Glomerular visceral epithelial cell (primary cell): ENCODE measurements at regions not wholly inside any gene's neighbourhood (a gene's known extent, or its start where the extent isn't known, plus 50 kb on each side); places are given as distances from the start of the nearest gene placed in this dataset.

ENCODE experiments used
- DNase-seq: peaks from one replicate; pipeline ENCODE4 v3.0.0-alpha.2; 2016; ENCODE audit errors: extremely low spot score

DNA sequence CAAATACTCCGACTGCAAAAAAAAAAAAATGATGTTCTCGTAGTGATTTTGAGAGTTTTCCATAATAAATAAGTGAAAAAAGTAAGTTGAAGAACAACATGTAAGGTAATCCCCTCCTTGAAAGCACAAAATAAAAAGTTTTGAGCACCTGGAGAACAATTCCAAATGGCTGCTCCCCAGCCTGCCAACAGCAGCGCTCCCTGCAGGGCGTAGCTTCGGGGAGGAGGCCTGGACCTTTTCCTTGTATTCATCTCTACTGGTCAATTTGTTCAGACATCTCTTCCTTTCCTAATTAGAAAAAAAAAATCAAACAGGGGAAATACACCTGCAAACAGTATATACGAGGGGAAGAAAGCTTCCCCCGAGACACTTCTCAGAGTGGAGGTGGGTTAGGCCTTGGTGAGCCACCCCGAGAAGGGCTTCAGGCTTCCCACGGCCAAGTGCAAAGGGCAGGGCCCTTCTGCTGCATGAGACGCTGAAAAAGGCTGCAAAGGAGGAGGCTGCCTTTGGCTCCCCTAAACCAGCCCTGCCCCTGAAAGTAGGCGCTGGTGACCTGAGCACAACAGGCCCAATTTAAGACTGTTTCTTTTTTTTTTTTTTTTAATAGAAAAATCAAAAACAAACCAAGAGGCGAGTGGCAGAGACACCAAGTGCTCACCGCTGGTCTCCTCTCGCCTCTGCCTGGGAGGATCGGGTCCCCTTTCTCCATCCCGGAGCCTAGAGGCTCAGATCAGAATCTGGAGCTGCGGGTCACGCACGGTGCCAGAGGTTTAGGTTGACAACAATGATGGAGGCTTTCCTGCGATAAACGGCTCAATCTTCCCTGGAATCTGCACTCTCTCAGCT lies 193.1 kb upstream of the FOXF1 start:
- no peak for DNase-seq

DNA sequence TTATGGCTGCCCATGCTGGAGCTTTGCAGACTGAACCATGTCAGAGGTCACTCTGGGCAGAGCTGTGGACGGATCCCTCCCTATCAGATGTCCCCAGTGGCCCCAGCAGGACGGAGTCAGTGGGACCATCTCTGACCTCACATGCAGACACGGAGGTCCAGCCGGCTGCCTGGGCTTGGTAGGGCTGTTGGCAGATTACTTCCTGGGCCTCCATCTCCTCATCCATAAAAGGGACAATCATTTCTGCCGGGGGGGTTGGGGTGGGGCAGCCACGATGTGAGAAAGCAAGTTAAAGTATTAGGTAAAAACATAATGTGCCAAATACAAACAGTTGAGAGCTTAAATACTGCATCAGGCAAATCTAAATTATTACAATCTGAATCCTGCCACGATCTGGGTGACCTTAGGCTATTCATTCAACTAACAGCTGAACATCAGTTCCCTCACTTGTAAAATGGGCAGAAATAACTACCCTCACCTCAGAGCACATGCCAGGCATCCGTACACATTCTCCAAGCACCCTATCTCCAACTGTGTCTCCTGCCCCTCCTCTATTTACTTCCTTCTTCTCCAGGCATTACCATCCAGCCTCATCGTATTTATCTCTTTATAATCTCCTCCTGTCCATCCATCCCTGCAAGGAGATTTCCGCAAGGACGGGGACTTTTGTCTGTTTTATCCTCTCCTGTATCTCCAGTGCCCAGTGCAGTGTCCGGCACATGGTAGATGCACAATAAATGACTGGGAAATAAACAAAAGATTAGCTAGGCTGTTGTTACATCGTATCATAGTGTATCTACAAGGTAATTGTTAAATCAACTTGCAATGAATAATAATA lies 192.3 kb upstream of the FOXF1 start:
- no peak for DNase-seq

DNA sequence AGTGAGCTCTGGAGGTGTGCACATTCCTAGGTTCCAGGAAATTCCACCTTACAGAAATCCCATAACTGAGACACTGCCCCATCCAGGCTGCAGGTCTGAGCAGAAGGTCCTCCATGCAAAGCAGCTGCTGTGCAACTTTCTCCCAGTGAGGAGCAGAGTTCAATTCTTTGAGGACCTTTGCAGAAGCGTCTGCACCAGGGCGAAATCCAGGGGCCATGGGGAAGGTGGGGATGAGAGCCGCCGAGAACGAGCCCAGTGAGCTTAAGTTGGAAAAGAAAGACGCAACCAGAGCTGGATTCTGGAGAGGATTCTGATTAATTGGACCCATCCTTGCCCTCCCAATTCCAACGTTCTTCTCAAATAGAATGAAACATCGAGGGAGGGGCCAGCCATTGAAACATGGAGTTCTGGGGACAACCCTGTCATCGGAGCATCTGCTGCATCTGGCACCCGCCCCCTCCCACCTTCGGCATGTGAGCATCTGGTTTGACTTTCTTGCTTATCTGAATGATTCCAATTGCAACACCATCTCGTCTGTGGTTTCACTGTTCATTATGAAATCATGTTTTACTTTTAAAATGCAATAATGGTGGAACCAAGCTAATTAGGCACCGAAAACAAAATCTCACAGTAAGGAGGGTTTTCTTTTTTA lies 190.6 kb upstream of the FOXF1 start:
- no peak for DNase-seq

DNA sequence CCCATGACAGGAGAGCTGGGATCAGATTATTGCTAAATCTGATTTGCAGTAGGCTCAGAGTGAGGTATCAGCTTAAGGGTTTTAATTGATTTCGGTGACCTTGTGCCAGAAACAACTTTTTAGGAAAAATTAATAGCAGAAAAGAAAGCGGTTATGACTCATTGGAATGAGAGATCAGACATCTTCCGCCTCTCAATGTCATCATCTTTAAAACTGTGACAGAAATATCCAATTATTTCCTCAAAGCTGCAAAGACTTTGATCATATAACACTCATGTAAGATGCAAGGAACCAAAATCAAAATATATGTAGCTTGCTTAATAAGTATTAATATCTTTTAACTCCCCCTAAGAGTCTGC lies 190.1 kb upstream of the FOXF1 start:
- DNase-seq, result no peak

DNA sequence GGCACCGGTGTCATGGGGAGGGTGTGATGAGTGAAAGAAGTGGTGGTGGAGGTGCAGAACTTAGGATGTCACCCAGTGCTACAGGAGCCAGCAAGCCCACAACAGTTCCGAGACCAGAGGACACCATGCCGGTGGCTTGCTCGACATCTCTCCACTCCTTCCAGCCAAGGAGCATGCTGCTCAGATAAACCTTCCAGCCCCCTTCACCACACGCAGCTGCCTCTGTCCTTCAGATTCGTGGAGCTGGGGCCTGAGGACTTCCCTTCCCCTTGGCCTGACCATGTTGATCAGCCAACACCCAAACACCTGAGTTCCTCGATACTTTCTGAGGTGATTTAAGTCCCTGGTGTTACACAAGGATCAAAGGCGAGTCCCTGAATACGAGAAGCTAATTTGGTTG lies 188.8 kb upstream of the FOXF1 start:
- DNase-seq, result no peak

DNA sequence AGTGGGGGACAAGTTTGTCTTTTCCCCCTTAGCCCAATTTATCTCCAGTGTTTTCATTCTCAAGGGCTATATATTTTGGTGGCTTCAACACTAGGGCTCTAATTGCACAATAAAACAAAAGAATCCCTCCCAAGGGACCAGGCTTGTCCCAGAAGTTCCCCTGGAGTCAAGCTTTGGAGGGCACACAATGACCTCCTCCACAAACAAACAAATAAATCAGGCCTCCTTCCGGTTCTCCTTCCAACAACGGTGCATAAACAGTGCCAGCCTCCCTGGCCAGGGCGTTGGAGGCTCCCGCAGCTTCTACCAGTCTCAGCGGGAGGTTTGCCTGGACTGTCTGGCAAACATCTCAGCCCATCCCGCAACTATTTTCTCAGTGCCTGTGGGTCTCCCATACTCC lies 188.0 kb upstream of the FOXF1 start:
- DNase-seq, result no peak

GRCh38 chr16:86322806-86323205 lies 187.5 kb upstream of the FOXF1 start:
- DNase-seq, result no peak

DNA sequence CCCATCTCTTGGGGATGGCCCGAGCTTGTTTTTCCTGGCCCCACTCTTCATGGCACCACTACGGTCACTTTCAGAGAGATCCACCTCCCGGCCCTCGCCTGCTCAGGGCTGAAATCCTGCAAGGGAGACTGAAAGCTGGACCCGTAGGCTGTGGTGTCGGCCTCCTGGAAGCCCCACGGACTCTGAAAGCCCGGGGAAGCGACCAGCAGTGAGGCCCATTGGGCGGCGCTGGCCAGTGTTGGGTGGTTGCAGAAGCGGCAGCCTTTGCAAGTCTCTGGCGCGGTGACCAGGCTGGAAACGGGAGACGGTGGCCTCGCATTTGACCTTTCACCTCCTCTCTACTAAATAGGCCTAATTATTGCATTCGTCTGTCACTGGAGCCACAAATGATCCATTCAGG lies 186.0 kb upstream of the FOXF1 start:
- DNase-seq, result no peak

DNA sequence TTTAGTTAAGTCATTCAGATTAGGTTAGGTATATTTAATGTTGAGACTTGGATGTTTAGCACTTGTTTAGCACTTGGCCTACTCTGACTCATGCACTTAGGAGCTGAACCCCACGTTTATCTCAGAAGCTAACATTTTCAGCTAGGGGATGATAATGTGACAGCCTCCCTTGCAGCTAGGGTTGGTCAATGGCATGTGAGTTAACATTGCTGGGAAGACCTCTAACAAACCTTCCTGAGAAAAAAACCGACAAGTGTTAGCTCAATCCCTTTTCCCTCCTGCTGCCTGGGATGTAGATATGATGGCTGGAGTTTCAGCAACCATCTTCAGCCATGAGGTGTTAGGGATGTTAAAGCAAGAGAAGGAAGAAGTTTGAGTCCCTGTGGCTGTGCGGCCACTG lies 185.0 kb upstream of the FOXF1 start:
- no peak for DNase-seq

- DNase-seq, result no peak
Observed at GRCh38 chr16:86325895-86326294, 184.4 kb upstream of the FOXF1 start.

GRCh38 chr16:86327321-86327720 lies 183.0 kb upstream of the FOXF1 start:
- DNase-seq, result no peak

- DNase-seq, result no peak
Observed at GRCh38 chr16:86330906-86331305, 179.4 kb upstream of the FOXF1 start.

GRCh38 chr16:86334079-86334635 lies 176.2 kb upstream of the FOXF1 start:
- DNase-seq, result no peak

- DNase-seq, result no peak
Observed at GRCh38 chr16:86335266-86336172, 174.8 kb upstream of the FOXF1 start.

- DNase-seq, result no peak
Observed at GRCh38 chr16:86337138-86337537, 173.2 kb upstream of the FOXF1 start.

DNA sequence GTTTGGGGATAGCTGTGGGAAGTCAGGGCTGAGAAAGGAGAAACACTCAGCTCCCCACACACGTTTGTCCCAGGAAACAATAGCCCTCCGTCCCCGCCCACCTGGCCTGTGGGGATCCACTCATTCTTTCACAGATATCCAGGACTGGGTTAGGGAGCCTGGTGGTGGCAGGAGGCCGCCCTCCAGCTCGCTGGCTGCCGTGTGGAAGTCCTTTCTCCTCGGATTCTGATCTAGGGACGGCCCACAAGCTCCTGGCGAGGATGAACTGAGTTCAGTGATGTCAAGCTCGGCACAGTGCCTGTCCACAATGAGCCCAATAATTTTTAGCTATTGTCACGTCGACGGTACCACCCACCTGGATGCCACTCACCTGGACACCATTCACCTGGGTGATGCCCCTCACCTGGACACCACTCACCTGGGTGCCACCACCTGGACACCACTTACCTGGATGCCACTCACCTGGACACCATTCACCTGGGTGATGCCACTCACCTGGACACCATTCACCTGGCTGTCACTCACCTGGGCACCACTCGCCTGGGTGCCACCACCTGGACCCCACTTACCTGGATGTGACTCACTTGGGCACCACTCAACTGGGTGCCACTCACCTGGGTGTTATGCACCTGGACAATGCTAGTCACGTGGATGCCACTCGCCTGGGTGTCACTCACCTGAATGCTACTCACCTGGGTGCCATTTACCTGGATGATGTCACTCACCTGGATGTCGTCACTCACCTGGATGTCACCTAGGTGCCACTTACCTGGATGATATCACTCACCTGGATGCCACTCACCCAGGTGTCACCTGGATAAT lies 172.5 kb upstream of the FOXF1 start:
- no peak for DNase-seq

- DNase-seq, result no peak
Observed at GRCh38 chr16:86338403-86339115, 171.8 kb upstream of the FOXF1 start.

- no peak for DNase-seq
Observed at GRCh38 chr16:86342161-86342834, 168.0 kb upstream of the FOXF1 start.
